Body of pancreas (tissue), 4 donors: ENCODE measurements at regions not wholly inside any gene's neighbourhood (a gene's known extent, or its start where the extent isn't known, plus 50 kb on each side); places are given as distances from the start of the nearest gene placed in this dataset.
"Not testable (repeated sequence)": the region's sequence is repeated elsewhere in the genome, so short reads cannot be mapped to it uniquely, and the experiment has no call there.

Experiments used
- ATAC-seq: fragments of 150-250 bp; one replicate; pipeline ENCODE4 v1.9.1; 2016
- DNase-seq, 4 donors: peaks; one replicate each; pipeline ENCODE4 v3.0.0-alpha.2; 2019
- H3K27ac ChIP-seq, 4 donors: fragments of 200-600 bp; sonication (generic); 1 replicate in 3 of 4; 2 replicates in 1 of 4; pipeline versions ENCODE4 v1.5.1 to v1.6.1; 2016 to 2019; ENCODE audit warnings: mild to moderate bottlenecking in 1 of 4, mixed read lengths in 1 of 4, moderate library complexity in 1 of 4
- H3K27me3 ChIP-seq, 2 donors: fragments of 200-600 bp; sonication (generic); one replicate each; pipeline ENCODE4 v1.6.0; 2016; ENCODE audit warnings: mild to moderate bottlenecking in 1 of 2
- H3K36me3 ChIP-seq, 2 donors: fragments of 200-600 bp; sonication (generic); replicated peaks in 1 of 2; 2 replicates each; pipeline ENCODE4 v1.5.1; 2016; ENCODE audit warnings: low read depth in 2 of 2; ENCODE audit not compliant: insufficient read depth in 1 of 2
- H3K4me1 ChIP-seq: fragments of 200-600 bp; sonication (generic); one replicate; pipeline ENCODE4 v1.6.0; 2016
- H3K4me3 ChIP-seq, 2 donors: fragments of 200-600 bp; sonication (generic); 1 replicate in 1 of 2; 2 replicates in 1 of 2; pipeline ENCODE4 v1.5.1; 2016 to 2019
- H3K9me3 ChIP-seq, 3 donors: fragments of 200-600 bp; sonication (generic); 1 replicate in 2 of 3; 2 replicates in 1 of 3; pipeline ENCODE4 v1.5.1; 2016
- CTCF ChIP-seq, 7 experiments: fragments of 450-650 bp in 4 of 7; fragments of 200-600 bp in 3 of 7; sonication (generic) in 3 of 7; IDR thresholded peaks; one replicate each; pipeline ENCODE4 v1.5.1; 2016 to 2019; ENCODE audit warnings: antibody characterized with exemption in 7 of 7
- POLR2A ChIP-seq, 3 donors: fragments of 450-650 bp; IDR thresholded peaks; one replicate each; pipeline ENCODE4 v1.6.1; 2016; ENCODE audit warnings: antibody characterized with exemption in 3 of 3, mild to moderate bottlenecking in 2 of 3
- WGBS, 2 donors: methylation state at CpG; one replicate each; pipeline ENCODE4 v1.1.5; 2017; 5-methylcytosine and 5-hydroxymethylcytosine counted together
- intact Hi-C: fragments of 100-400 bp; cut with DNase I; formaldehyde crosslinking; loops from one replicate; pipeline ENCODE4 v1.15.1; 2023

DNA sequence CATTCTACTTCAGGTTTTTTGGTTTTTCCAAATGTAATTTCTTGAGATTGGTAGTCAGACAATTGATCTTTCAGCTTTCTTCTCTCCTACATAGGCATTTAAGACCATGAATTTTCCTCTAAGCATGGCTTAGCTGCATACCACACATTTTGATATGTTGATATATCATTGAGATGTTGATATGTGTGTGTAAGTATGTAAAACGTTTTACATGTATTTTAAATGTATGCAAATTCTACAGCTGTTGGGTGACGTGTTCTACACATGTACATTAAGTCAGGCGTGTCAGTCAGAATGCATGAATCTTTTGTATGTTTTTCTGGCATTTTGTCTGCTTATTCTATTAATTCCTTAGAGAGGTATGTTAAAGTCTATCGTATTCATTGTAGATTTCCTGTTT, 228.2 kb downstream of the CDH26 start:
- intact Hi-C loops: no loop called here
- WGBS, 2 donors: 54 to 66% methylated on average over 4 of the region's 4 CpGs

GRCh38 chr20:60187683-60188082, 229.5 kb downstream of the CDH26 start:
- no peaks in the 10 kb centered on the region for H3K4me1 ChIP-seq
- no peak overlapping the region for H3K27ac ChIP-seq
- H3K4me3 ChIP-seq: no peak overlapping the region
- H3K27me3 ChIP-seq: no peaks in the 10 kb centered on the region
- no peaks in the 10 kb centered on the region for H3K36me3 ChIP-seq
- intact Hi-C loops: no loop called here
- H3K9me3 ChIP-seq: no peaks in the 10 kb centered on the region
- DNase-seq: no peak
- TF ChIP-seq POLR2A (IDR thresholded peaks at IDR 0.05) (no peak), CTCF (IDR thresholded peaks at IDR 0.05) (no peak)
- ATAC-seq: no peak

More for the DNA sequence above, 228.2 kb downstream of the CDH26 start:
- DNase-seq (no peak), ATAC-seq (no peak)
- Histone ChIP-seq H3K27me3 (no peaks in the 10 kb centered on the region), H3K4me3 (no peak overlapping the region), H3K27ac (no peak overlapping the region), H3K36me3 (no peaks in the 10 kb centered on the region), H3K9me3 (no peaks in the 10 kb centered on the region), H3K4me1 (no peaks in the 10 kb centered on the region)
- TF ChIP-seq CTCF (IDR thresholded peaks at IDR 0.05) (no peak), POLR2A (IDR thresholded peaks at IDR 0.05) (no peak)

DNA sequence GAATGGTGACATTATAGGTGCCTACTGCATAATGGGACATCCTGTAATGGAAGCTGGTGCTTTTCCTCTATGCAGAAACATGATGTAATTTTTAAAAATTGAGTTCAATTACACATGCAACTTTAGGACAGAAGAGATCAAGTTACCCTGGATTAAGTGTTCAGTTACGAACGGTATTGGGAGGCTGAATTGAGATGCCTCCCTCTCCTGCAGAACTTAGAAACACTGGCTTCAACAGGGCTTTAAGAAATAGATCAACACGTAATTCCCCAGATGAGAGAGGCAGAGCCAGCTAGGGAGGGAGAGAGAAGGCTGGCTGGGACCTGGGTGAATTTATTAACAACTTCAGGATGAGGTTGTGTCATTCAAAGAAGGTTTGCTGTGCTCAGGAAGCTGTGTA, 232.8 kb downstream of the CDH26 start:
- TF ChIP-seq POLR2A (IDR thresholded peaks at IDR 0.05): no peak
- no peak for TF ChIP-seq CTCF (IDR thresholded peaks at IDR 0.05)
- intact Hi-C loops: no loop called here
- no peak for DNase-seq
- Histone ChIP-seq H3K36me3 (no peaks in the 10 kb centered on the region), H3K9me3 (no peaks in the 10 kb centered on the region), H3K4me1 (no peaks in the 10 kb centered on the region), H3K27me3 (no peaks in the 10 kb centered on the region), H3K27ac (no peak overlapping the region), H3K4me3 (no peak overlapping the region)
- no peak for ATAC-seq
- WGBS, 2 donors: 55 to 61% methylated on average over 3 of the region's 3 CpGs

- intact Hi-C loops: no loop called here
- ATAC-seq (no peak), DNase-seq (no peak)
- TF ChIP-seq POLR2A (IDR thresholded peaks at IDR 0.05): no peak
- TF ChIP-seq CTCF (IDR thresholded peaks at IDR 0.05): no peak
- WGBS, 2 donors: 35 to 52% methylated on average over 1 of the region's 1 CpG
- H3K4me1 ChIP-seq: no peaks in the 10 kb centered on the region
- H3K27me3 ChIP-seq: no peaks in the 10 kb centered on the region
- no peak overlapping the region for H3K4me3 ChIP-seq
- no peak overlapping the region for H3K27ac ChIP-seq
- no peaks in the 10 kb centered on the region for H3K9me3 ChIP-seq
- H3K36me3 ChIP-seq: no peaks in the 10 kb centered on the region
Observed at GRCh38 chr20:60192326-60192725, 234.1 kb downstream of the CDH26 start.

DNA sequence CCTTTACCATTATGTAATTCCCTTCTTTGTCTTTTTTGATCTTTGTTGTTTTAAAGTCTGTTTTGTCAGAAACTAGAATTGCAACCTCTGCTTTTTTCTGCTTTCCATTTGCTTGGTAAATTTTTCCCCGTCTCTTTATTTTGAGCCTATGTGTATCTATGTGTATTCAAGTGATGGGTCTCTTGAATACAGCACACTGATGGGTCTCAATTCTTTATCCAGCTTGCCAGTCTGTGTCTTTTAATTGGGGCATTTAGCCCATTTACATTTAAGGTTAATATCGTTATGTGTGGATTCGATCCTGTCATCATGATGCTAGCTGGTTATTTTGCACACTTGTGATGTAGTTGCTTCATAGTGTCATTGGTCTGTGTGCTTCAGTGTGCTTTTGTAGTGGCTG, 240.9 kb downstream of the CDH26 start:
- H3K9me3 ChIP-seq, DNase-seq, ATAC-seq, H3K4me1 ChIP-seq, H3K27me3 ChIP-seq, H3K36me3 ChIP-seq, H3K4me3 ChIP-seq, H3K27ac ChIP-seq, intact Hi-C loops: not testable (repeated sequence)
- WGBS, 2 donors: 78 to 79% methylated on average over 3 of the region's 3 CpGs
